GM18508 (cell line): ENCODE measurements at regions not wholly inside any gene's neighbourhood (a gene's known extent, or its start where the extent isn't known, plus 50 kb on each side); places are given as distances from the start of the nearest gene placed in this dataset.
A peak's percentile ranks its signal among the peaks of the same experiment; 100 is the strongest.
"Not testable (repeated sequence)": the region's sequence is repeated elsewhere in the genome, so short reads cannot be mapped to it uniquely, and the experiment has no call there.

ENCODE experiments used
- ATAC-seq: cut with Tn5 transposase; IDR thresholded peaks from one replicate; pipeline ENCODE4 v1.9.1; 2021; ENCODE audit warnings: moderate number of reproducible peaks; ENCODE audit not compliant: insufficient read depth, unreplicated experiment

DNA sequence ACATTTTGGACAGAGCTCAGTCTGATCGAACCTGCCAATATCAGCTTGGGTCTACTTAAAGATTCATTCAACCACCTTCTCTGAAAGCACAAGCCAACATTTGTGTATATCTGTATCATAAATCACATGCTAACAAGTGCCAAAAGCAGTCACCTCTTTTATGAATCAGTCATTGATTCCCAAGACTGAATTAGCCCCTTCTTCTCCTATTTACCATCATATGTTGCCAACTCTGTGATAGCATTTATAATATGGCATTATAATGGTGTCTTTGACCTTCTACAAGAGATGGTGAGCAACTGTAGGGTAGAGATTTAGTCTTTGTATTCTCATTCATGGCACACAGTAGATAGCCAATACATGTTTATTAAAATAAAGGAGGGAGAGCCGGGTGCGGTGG lies 61.4 kb downstream of the DDX53 start:
- ATAC-seq: no peak

DNA sequence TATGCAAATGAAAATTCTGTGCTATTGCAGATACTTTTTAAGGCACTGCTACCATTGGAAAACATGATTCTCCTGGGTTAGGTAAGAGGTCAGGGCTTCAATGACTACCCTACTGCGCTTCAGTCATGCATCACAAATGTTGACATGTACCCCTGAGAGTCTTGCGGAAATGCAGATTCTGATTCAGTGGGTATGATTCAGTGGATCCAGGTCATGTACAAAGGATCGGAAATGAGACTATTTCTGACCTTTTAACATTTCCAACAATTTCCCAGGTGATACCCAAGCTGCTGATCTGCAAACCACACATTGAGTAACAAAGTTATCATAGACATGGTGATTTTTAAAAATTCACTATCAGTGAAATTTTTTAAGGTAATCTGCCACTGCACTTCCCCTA lies 62.6 kb downstream of the DDX53 start:
- no peak for ATAC-seq

DNA sequence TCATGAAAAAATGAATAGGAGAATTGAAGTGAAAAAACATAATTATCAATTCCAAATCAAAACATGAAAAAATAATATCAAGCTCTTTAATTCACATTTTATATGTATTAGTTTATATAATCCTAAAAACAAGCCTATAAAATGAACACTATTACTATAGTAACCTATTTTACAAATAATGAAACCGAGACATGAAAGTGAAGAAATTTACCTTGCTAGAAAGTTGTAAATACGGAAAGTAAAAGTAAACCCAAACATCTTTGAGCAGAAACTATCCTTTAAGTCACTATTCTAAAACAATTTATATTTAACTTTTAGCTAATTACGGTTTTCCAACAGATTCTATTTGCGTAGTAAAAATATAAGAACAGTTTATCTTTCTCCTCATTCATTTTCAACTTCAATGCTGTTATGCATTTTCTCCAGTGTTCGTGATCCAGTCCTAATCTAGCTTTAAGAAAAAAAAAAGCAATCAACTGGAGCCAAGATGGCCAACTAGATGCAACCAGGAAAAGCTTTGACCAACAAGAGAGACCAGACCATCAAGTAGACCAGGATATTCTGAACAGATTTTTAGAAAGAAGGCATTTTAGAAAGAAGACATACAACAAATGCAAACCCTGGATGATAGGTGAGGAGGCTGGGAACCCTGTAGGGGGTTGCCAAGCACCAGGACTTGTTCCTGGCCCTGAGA lies 67.0 kb downstream of the DDX53 start:
- ATAC-seq: no peak

DNA sequence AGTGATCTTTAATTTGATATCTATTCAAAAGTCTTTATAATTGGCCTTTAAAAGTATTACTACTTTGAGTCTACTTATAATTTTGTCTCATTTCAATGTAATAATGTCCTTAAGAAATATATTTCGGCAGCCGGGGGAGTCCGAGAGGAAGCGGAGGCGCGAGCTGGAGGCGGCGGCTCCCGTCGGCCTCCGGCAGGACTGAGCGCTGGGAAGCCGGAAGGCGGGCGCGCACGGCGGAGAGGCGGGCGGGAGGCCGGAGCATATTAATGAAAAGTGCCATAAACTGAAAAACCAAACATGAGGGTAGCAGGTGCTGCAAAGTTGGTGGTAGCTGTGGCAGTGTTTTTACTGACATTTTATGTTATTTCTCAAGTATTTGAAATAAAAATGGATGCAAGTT lies 75.7 kb downstream of the DDX53 start:
- not testable (repeated sequence) for ATAC-seq

DNA sequence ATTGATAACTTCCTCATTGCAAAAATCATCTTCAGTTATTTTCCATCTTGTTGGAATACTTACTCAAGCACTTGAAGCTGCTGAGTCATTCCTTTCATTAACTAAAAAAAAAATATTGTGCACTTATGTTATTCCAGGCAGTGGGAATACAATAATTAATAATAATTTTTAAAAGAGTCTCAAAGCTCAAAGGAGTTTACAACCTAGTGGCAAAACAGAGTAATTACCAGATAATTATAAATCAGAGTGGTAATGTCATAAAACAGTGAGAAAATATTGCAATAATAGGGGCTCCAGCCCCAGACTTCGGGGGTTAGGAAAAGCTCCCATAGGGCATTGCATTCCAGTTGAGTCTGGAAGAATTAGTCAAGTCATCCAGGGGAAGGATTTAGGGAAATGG lies 79.6 kb downstream of the DDX53 start:
- no peak for ATAC-seq

DNA sequence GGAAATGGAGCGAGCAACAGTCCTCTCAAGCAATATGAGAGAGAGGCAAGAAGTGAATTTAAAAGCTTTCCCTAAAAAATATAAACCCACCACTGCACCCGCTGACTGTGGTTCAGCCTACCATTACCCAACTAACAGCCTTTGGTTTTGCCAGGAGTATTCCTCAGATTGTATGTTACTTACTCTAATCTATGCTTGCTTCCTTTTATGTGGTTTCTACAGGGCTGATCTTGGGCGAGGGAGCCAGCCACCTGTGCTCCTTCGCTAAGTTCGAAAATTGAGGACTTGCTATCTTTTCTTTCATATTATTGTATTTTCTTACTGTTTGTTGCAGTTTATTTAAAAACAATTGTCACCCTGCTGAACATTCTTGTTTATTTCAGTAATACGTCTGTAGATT lies 101.1 kb downstream of the DDX53 start:
- ATAC-seq: no peak

DNA sequence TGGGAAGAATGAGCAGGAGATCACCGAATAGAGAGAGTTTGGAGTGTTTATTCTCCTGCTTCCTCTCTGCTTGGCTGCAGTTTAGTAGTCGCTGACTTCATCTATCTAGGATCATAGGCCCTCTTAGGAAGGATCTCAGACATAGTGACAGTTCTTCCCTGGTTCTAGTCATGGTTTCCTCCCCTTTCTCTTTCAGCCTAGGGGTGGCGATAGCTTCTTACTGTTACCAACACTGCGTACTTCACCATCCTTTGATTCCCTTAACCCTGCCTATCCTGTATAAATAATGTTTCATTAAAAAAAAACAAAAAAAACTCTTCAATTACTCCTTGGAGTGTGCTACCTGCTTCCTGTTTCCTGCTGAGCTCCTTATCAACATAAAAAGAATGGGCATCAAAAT lies 103.8 kb downstream of the DDX53 start:
- ATAC-seq: no peak

DNA sequence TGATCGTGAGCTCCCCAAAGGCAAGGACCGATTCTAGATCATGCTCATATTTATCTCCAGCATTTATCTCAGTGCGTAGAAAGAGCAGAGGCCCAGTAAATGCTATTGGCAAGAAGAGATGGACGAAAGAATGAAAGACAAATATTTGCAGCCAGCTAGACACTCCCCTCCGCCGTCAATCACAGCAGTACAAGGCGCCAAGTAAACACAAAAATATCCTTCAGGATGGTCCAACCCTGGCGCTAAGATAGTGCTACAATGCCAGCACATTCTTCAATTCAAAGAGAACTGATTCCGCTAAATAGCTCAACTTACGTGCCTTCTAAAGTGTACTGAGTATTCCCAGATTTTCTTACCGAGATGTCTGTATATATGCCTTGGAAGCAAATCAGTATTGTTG lies 114.5 kb downstream of the DDX53 start:
- no peak for ATAC-seq

DNA sequence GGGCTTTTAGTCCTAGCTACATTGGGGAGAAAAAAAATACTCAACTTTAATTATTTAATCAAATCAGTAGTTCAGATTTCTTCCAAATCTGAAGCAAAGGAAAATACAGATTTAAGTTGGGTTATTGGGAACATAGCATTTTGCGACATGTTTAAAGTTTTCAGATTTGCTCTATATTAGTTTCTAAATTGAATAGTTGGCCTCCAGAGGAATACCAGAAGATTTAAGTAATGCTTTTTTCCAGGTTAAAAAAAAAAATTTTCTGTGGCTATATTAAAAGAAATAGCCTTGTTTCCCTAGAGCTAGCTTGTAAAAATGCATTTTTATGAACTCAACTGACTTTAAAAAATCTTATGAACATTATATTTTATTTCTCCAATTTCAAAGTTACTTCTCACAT lies 115.9 kb downstream of the DDX53 start:
- no peak for ATAC-seq

DNA sequence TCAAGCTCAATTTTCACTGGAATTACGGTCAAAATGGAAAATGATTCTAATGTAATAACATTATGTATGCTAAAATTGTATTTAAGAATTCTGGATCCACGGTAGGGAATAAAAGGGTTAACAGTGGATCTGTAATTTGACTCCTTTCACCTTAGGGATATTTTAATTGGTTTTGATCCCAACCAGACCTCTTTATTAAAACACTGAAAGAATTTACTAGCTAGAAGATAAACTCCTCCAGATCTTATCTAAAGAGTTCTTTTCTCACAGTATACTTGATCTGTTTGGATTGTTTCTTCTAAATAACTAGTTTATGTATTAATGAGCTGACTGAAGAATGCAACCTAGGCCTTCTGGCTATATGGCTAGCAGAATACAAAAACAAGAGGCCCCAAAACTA lies 118.4 kb downstream of the DDX53 start:
- no peak for ATAC-seq

DNA sequence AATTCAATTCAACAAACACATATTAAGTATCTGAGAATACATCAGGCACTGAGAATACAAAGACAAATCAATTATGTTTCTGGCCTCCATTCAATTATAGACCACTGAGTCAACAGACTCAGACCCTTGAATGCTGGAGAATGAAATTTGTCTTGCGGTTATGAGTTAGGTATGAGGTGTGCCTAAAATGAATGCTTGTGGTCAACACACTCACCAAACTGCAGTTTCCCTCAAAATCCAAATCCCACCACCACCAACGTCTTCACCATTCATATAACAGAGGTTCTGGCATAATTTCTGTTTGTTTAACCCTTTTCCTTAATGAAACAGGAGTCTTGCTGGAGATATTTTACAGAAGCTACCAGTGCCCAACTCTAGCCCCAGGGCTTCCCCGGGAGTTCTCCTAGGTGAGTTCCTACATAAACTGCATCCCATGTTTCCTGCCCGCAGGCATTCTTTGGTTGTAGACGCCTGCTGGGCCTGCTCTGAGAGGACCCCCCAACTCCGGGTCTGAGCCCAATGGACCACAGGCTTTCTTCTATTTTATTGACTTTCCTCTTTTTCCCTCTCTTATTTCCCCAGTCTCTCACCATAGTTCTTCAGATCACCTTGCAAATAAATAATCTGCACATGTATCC lies 119.2 kb downstream of the DDX53 start:
- no peak for ATAC-seq

DNA sequence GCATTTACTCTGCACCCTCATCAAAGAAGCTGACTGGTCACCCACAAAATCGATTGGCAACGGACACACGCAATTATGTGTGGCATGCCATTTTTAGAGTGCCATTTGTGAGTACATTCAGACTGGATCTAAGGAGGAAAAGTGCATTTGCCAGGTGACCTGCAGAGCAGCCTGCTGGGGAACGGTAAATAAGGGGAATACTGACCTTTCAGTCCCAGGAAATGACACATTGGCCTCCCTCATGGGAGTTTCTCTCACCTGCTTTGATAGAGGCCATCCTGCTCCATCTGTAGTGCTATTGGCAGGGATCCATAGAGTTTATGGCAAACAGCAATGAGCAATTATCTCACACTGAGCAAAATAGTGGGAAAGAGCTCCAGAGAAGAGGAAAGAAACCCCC lies 127.8 kb downstream of the DDX53 start:
- no peak for ATAC-seq

DNA sequence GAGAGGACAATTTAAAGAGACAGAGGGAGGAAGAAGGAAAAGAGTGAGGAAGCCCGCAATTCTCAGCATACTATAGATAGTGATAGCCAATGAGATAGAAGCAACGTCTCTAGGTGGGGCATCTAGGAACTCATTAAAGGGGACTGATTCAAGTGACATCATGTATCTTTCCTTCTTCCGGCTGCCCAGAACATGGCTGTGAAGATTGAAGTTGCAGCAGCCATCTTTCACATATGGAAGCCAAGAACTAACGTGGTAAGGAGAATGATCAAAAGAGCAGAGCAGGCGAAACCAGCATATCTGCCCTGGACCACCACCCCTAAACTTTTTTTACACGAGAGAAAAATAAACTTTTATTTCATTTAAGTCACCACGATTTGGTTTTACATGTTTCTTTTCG lies 133.8 kb downstream of the DDX53 start:
- ATAC-seq: no peak

DNA sequence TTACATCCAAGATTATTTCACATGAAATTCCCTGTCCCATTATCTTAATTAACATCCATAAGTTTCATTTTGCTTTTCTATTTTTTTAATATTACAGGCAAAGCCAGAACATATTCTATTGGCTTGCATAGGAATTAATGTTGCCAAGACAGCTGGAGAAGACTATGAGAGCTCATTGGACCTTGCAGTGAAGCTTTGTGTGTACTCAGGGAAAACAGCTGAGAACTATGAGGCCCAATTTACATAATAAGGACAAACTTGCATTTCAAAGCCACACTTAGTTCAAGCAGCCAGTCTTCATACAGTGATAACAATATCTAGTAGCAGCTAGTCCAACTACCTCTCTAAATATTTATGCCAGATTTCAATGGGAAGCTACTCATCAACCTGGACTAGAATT lies 134.4 kb downstream of the DDX53 start:
- ATAC-seq: no peak

DNA sequence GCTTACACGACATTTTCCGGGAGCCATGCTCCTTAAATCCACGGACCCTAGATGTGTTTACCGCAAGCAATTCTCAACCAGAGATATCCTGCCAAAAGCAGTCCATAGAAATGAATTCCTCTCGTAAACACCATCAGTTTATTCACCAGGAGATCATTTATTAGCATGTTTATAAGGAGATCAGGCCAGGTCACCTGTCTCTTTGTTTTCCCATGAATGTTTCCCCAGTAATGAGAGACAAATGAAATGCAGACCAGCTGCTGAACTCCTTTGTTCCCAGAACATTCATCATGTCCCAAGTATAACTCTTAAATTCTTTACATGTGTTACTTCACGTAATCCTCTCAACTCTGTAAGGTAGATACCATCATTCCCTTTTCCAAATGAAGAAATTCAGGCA lies 137.1 kb downstream of the DDX53 start:
- no peak for ATAC-seq

DNA sequence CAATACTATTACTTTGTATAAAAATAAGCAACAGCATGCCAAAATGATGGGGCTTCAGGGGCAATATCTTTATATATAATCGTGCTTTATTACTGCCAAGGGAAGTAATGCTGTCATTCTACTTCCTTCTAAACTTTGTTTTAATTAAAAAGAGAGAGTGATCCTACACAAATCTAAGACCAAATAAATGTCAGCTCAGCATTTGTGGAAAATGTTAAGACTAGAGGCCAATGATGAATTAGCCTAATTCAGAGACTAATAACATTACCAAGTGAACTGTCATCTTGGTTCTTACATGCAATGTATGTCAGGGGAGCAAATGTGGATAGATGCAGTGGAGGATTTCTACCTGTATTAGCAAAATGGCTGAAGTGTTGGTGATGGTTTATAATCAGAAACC lies 166.4 kb upstream of the PTCHD1 start:
- no peak for ATAC-seq

DNA sequence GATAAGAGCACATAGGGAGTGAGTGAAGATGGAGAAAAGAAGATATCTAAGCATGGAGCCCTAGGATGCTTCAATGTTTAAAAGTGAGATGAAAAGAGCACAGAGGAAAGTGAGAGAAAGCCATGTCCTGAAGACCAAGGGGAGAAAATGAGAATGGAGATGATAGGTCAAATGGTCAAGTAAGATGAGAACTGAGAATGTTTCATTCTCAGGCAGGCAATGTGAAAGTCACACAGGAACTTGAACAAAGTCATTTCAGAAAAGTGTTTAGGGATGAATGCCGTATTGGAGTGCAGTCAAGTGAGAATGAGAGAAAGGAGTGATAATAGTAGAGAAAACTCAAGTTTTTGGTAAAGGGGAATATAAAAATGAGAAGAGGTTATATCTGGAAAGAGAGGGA lies 148.7 kb upstream of the PTCHD1 start:
- peak; percentile 65 for ATAC-seq

DNA sequence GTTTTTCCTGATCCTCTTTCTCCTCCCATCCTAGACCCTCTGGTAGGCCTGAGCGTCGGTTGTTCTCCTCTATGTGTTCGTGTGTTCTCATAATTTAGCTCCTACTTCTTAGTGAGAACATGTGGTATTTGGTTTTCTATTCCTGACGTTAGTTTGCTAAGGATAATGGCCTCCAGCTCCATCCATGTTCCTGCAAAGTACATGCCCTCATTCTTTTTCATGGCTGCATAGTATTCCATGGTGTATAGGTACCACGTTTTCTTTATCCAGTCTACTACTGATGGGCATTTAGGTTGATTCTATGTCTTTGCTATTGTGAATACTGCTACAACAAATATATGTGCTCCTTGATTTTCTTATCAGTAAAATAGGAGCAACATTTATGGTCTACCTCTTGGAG lies 146.8 kb upstream of the PTCHD1 start:
- no peak for ATAC-seq

DNA sequence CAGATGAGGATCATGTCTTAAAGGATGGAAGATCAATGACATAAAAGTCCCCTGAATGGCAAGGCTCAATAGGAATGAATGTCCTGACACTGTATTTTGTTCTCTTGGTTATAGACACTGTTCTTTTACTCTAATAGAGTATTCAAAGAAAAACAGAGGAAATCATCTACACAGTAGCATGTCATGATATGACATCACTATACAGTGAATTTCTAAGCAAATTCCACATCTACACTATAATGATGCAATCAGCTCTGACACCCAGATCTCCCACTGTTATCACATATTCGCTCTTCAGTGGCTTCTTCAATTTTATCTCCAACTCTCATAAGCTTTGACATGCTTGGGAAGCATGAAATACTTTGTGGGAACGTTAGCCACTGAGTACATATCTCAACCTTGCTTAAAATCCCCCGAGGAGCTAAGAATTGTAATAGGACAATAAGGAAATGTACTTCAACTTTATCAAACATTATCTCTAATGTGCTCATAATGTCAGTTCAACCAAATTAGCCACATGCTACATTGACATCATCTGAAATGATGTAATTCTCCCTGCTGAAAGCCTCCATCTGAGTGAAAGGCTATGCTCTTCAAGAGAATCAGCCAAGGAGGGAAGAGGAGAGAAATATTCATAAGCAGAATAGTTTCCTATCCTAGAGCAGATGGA lies 139.6 kb upstream of the PTCHD1 start:
- ATAC-seq: no peak

DNA sequence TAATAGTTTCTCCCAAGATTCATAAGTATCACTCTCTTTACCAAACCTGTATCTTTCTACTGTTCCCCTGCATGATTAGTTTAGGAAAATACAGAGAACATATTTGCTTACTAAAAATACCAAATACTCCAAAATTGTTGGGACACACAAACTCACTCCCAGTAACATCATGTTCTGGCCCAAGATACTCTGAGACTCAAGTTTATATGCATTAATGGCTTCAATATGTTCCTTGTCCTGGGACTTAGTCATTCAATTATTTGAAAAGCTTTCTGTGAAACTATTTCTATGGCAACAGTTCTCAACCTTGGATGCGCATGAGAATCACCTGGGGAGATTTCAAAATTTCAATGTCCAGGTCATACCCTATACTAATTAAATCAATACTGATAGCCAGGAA lies 138.9 kb upstream of the PTCHD1 start:
- ATAC-seq: no peak

DNA sequence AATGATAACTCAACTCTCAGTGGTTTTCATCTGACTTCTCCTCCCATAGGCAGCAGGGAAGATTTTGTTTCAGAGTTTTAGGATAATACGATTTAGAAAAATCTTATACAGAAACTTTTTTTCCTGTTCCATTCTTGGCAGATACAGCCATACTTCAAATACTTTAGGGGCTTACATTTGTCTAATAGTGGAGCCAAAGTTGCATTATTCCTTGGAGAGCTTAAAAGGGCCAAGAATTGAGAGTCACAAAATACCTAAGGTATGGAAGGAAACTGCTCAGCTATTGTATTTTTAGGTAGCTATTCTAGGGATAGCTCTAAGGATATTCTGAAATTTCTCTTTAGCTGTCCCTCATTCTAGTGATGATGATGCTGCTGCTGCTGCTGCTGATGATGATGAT lies 132.9 kb upstream of the PTCHD1 start:
- ATAC-seq: no peak

DNA sequence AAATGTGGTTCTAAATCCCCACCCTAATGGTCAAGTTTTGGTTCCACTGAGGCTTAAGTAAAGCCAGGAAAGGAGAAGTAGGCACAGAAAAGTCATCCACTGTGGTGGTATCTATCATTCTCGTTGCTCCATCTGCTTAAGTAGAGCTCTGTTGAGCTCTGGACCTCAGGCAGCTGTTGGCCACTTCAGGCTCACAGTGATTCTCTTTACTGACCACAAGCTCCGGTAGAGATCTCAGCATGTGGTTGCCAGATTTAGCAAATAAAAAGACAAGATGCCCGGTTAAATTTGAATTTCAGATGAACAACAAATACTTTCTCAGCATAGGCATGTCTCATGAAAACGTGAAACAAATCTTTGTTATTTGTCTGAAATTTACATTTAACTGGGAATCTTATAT lies 132.3 kb upstream of the PTCHD1 start:
- ATAC-seq: no peak
